Effector memory CD8-positive, alpha-beta T cell (primary cell): ENCODE measurements at regions not wholly inside any gene's neighbourhood (a gene's known extent, or its start where the extent isn't known, plus 50 kb on each side); places are given as distances from the start of the nearest gene placed in this dataset.
"Not testable (repeated sequence)": the region's sequence is repeated elsewhere in the genome, so short reads cannot be mapped to it uniquely, and the experiment has no call there.

ENCODE experiments used
- ATAC-seq: fragments of 150-1000 bp; cut with Tn5 transposase; replicated peaks from 2 replicates; pipeline ENCODE4 v1.10.0; 2021; ENCODE audit warnings: mild to moderate bottlenecking, moderate library complexity
- DNase-seq, 3 experiments: peaks; one replicate each; pipeline ENCODE4 v3.0.0; 2021
- H3K27ac Mint-ChIP-seq, 2 donors: one replicate each; pipeline ENCODE4 v1.8.0; 2022; ENCODE audit warnings: mild to moderate bottlenecking in 2 of 2, mixed read lengths in 2 of 2, moderate library complexity in 2 of 2
- H3K27me3 Mint-ChIP-seq, 2 donors: one replicate each; pipeline ENCODE4 v1.8.0; 2022; ENCODE audit warnings: mixed read lengths in 2 of 2
- H3K36me3 Mint-ChIP-seq: one replicate; pipeline ENCODE4 v1.8.0; 2022; ENCODE audit warnings: mild to moderate bottlenecking, moderate library complexity, mixed read lengths; ENCODE audit not compliant: insufficient read depth
- H3K4me1 Mint-ChIP-seq, 2 donors: one replicate each; pipeline ENCODE4 v1.8.0; 2022; ENCODE audit warnings: low read depth in 2 of 2, mixed read lengths in 2 of 2
- H3K4me3 Mint-ChIP-seq, 2 donors: one replicate each; pipeline ENCODE4 v1.8.0; 2022; ENCODE audit warnings: mild to moderate bottlenecking in 2 of 2, mixed read lengths in 2 of 2, moderate library complexity in 2 of 2
- H3K9me3 Mint-ChIP-seq, 2 donors: one replicate each; pipeline ENCODE4 v1.8.0; 2022; ENCODE audit warnings: mixed read lengths in 2 of 2

- ATAC-seq, result no peak
- Mint-ChIP-seq H3K4me3 (no peak overlapping the region), H3K36me3 (no peaks in the 10 kb centered on the region), H3K27ac (no peak overlapping the region), H3K4me1 (no peaks in the 10 kb centered on the region), H3K9me3 (no peaks in the 10 kb centered on the region), H3K27me3 (peaks cover 35 to 44% of the 10 kb centered on the region in 2 donors)
- no peak for DNase-seq
These were observed 106.7 kb upstream of the RREB1 start for GRCh38 chr6:7000825-7001777.

DNA sequence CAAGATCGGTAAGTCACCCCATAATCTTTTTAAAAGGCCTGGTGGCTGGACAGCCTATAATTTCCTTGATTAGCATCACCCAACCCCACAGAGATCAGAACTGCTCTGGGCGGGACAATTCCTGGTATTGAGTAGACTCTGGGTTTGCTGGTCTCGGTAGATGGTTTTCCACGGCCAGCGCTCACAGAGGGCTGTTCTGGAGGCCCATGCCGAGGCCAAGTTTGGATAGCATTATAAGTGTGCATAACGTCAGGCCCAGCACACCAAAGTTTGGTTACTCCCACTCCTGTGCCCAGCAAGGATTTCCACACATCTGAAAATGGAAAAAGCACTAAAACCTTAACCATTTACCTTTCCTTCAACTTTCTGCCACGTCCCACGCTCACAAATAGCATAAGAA, 104.7 kb upstream of the RREB1 start:
- Mint-ChIP-seq H3K9me3 (no peaks in the 10 kb centered on the region), H3K27me3 (peaks cover 32 to 46% of the 10 kb centered on the region in 2 donors)

DNA sequence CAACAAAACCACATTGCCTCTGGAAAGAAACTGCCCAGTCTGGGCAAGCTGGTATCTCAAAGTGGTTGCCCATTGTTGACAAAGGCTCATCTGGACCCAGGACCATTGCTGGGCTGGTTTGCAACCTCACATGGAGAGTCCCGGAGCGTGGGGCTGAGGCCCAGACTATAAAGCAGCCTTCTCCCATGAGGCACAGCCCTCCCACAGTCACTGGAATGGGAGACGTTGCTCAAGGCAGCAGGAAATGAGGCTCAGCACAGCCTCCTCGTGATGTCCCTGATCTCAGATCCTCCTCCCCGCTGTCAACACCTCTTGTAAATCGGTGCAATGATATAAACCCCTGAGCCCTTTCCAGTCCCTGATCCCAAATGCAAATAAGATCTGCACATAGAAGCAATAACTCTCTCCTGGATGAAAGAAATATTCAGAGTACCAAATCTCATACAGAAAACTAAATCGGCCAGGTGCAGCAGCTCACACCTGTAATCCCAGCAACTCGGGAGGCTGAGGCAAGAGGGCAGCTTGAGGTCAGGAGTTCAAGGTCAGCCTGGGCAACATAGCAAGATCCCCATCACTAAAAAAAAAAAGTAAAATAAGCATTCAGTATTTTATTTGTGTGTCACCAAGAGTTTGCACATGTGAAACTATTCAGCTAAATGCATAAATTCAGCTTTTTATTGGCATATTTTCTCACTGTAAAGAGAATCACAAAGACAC, 103.0 kb upstream of the RREB1 start:
- H3K36me3 Mint-ChIP-seq, result no peaks in the 10 kb centered on the region
- H3K27ac Mint-ChIP-seq, result no peak overlapping the region
- no peak overlapping the region for H3K4me3 Mint-ChIP-seq
- H3K9me3 Mint-ChIP-seq, result no peaks in the 10 kb centered on the region
- H3K27me3 Mint-ChIP-seq, result peaks cover 27 to 43% of the 10 kb centered on the region in 2 donors
- H3K4me1 Mint-ChIP-seq, result no peaks in the 10 kb centered on the region
- DNase-seq (no peak), ATAC-seq (no peak)

More for the DNA sequence above, 104.7 kb upstream of the RREB1 start:
- DNase-seq (no peak), ATAC-seq (no peak)
- H3K4me3 Mint-ChIP-seq, result no peak overlapping the region
- no peaks in the 10 kb centered on the region for H3K4me1 Mint-ChIP-seq
- H3K36me3 Mint-ChIP-seq, result no peaks in the 10 kb centered on the region
- H3K27ac Mint-ChIP-seq, result no peak overlapping the region

DNA sequence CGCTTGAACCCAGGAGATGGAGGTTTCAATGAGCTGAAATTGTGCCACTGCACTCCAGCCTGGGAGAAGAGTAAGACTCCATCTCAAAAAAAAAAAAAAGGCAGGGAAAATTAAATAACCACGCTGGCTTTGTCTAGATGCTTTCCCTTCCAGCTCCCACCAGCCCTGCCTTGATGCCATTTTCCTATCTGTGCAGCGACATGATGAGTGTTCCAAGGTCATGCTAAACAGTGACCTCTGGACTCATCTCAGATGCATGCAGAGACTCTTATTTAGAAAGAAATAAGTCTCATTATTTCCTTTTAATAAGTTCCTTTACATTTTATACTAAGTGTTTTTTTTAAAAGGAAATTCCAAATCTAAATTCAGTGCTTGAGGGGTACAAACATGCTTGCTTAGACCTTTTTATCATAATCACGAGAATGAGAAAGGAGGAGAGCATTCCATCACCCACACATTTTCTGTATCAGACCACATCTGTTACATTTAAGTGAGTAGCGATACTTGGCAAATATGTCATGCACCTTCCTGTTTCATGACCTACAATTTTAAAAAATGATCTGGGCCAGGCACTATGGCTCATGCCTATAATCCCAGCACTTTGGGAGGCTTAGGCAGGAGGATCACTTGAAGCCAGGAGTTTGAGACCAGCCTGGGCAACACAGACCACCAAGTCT, 101.1 kb upstream of the RREB1 start:
- DNase-seq, result no peak
- Mint-ChIP-seq H3K9me3 (no peaks in the 10 kb centered on the region), H3K4me1 (peaks cover 0 to 2% of the 10 kb centered on the region in 2 donors), H3K27ac (no peak overlapping the region), H3K36me3 (no peaks in the 10 kb centered on the region), H3K27me3 (peaks cover 31 to 43% of the 10 kb centered on the region in 2 donors), H3K4me3 (no peak overlapping the region)
- no peak for ATAC-seq

GRCh38 chr6:7008451-7008988, 99.2 kb upstream of the RREB1 start:
- ATAC-seq (no peak), DNase-seq (no peak)
- H3K9me3 Mint-ChIP-seq, result no peaks in the 10 kb centered on the region
- H3K27ac Mint-ChIP-seq, result no peak overlapping the region
- H3K4me3 Mint-ChIP-seq, result no peak overlapping the region
- peaks cover 0 to 2% of the 10 kb centered on the region in 2 donors for H3K4me1 Mint-ChIP-seq
- no peaks in the 10 kb centered on the region for H3K36me3 Mint-ChIP-seq
- H3K27me3 Mint-ChIP-seq, result peaks cover 15 to 39% of the 10 kb centered on the region in 2 donors

DNA sequence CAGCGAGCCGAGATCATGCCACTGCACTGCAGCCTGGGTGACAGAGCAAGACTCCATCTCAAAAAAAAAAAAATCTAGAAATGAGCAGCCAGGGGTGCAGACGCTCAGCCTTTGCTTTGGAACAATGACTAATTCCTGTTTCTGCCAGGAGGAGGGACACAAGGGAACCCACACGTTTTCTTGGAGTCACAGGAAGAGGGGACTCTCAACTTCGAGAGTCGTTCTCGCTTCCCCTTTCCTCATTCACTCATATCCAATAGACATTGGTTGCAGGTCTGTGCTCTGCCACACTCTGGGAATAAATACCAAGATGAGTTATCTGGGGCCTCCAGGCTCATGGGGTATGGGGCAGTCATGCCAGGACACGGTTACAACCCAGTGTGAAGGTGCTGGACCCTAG, 91.5 kb upstream of the RREB1 start:
- no peak overlapping the region for H3K27ac Mint-ChIP-seq
- ATAC-seq (no peak), DNase-seq (no peak)
- H3K27me3 Mint-ChIP-seq, result peaks cover 12 to 26% of the 10 kb centered on the region in 2 donors
- H3K36me3 Mint-ChIP-seq, result no peaks in the 10 kb centered on the region
- no peaks in the 10 kb centered on the region for H3K9me3 Mint-ChIP-seq
- no peak overlapping the region for H3K4me3 Mint-ChIP-seq
- H3K4me1 Mint-ChIP-seq, result peaks cover 0 to 2% of the 10 kb centered on the region in 2 donors

GRCh38 chr6:7021301-7021700, 86.5 kb upstream of the RREB1 start:
- peaks cover 21 to 36% of the 10 kb centered on the region in 2 donors for H3K27me3 Mint-ChIP-seq
- H3K4me1 Mint-ChIP-seq, result no peaks in the 10 kb centered on the region
- no peak for DNase-seq
- no peak overlapping the region for H3K27ac Mint-ChIP-seq
- H3K9me3 Mint-ChIP-seq, result no peaks in the 10 kb centered on the region
- no peaks in the 10 kb centered on the region for H3K36me3 Mint-ChIP-seq
- H3K4me3 Mint-ChIP-seq, result no peak overlapping the region
- ATAC-seq, result no peak

DNA sequence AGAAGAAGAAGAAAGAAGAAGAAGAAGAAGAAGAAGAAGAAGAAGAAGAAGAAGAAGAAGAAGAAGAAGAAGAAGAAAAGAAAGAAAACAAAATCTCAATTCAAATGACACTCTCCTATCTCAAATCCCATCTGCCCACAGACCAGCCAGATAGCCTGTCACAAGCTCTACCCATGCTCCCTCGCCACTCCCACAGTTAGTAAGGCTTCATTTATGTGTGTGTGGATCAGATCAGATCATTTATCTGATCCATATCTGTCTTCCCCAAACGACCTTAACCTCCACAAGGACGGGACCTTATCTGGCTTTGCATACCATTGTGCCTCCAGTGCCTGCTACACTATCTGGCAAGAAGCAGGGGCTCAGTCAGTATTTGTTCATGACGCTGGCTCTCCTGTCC, 81.9 kb upstream of the RREB1 start:
- Mint-ChIP-seq H3K4me3 (no peak overlapping the region), H3K27me3 (peaks cover 29 to 63% of the 10 kb centered on the region in 2 donors), H3K27ac (peak overlapping the region in 1 of 2 donors; percentile 16), H3K36me3 (peaks cover 2% of the 10 kb centered on the region), H3K9me3 (no peaks in the 10 kb centered on the region), H3K4me1 (no peaks in the 10 kb centered on the region)
- ATAC-seq (no peak), DNase-seq (no peak)

DNA sequence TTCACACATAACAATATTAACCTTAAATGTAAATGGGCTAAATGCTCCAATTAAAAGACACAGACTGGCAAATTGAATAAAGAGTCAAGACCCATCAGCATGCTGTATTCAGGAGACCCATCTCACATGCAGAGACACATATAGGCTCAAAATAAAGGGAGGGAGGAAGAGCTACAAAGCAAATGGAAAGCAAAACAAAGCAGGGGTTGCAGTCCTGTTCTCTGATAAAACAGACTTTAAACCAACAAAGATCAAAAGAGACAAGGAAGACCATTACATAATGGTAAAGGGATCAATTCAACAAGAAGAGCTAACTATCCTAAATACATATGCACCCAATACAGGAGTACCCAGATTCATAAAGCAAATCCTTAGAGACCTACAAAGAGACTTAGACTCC, 78.8 kb upstream of the RREB1 start:
- H3K9me3 Mint-ChIP-seq, DNase-seq, H3K27ac Mint-ChIP-seq, H3K4me3 Mint-ChIP-seq, H3K4me1 Mint-ChIP-seq, H3K36me3 Mint-ChIP-seq, ATAC-seq: not testable (repeated sequence)
- peaks cover 24 to 48% of the 10 kb centered on the region in 2 donors for H3K27me3 Mint-ChIP-seq

DNA sequence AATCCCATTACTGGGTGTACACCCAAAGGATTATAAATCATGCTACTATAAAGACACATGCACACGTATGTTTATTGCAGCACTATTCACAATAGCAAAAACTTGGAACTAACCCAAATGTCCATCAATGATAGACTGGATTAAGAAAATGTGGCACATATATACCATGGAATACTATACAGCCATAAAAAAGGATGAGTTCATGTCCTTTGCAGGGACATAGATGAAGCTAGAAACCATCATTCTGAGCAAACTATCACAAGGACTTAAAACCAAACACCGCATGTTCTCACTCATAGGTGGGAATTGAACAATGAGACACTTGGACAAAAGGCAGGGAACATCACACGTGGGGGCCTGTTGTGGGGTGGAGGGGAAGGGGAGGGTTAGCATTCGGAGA, 76.8 kb upstream of the RREB1 start:
- H3K27me3 Mint-ChIP-seq, result peaks cover 17 to 38% of the 10 kb centered on the region in 2 donors
- not testable (repeated sequence) for H3K27ac Mint-ChIP-seq, H3K9me3 Mint-ChIP-seq, ATAC-seq, DNase-seq, H3K4me1 Mint-ChIP-seq, H3K4me3 Mint-ChIP-seq, H3K36me3 Mint-ChIP-seq

GRCh38 chr6:7033202-7033601, 74.6 kb upstream of the RREB1 start:
- Mint-ChIP-seq H3K36me3 (no peaks in the 10 kb centered on the region), H3K4me3 (no peak overlapping the region)

GRCh38 chr6:7034055-7034454, 73.7 kb upstream of the RREB1 start:
- no peaks in the 10 kb centered on the region for H3K9me3 Mint-ChIP-seq
- no peak overlapping the region for H3K27ac Mint-ChIP-seq
- H3K4me3 Mint-ChIP-seq, result no peak overlapping the region
- H3K27me3 Mint-ChIP-seq, result peaks cover 14 to 15% of the 10 kb centered on the region in 2 donors
- H3K4me1 Mint-ChIP-seq, result no peaks in the 10 kb centered on the region
- ATAC-seq (no peak), DNase-seq (no peak)
- H3K36me3 Mint-ChIP-seq, result no peaks in the 10 kb centered on the region

More at GRCh38 chr6:7033202-7033601, 74.6 kb upstream of the RREB1 start:
- ATAC-seq (no peak), DNase-seq (no peak)
- Mint-ChIP-seq H3K9me3 (no peaks in the 10 kb centered on the region), H3K27me3 (peaks cover 15 to 17% of the 10 kb centered on the region in 2 donors), H3K4me1 (no peaks in the 10 kb centered on the region), H3K27ac (no peak overlapping the region)

DNA sequence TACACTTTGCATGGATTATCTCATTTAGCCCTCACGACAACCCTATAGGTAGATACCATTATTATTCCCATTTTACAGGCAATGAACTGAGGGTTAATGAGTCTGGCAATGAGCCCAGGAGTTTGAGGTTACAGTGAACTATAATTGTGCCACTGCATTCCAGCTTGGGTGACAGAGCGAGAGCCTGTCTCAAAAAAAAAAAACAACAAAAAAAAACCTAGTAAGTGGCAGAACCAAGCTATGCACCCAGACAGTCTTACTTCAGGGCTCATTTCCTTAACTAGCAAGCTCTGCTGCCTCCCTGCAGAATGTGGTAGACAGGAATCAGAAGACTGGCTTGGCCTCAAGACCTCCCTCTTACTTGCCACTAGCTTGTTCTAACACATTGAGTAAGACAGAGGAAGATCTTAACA, 71.9 kb upstream of the RREB1 start:
- no peak overlapping the region for H3K27ac Mint-ChIP-seq
- no peak overlapping the region for H3K4me3 Mint-ChIP-seq
- H3K4me1 Mint-ChIP-seq, result no peaks in the 10 kb centered on the region
- no peaks in the 10 kb centered on the region for H3K36me3 Mint-ChIP-seq
- H3K9me3 Mint-ChIP-seq, result no peaks in the 10 kb centered on the region
- ATAC-seq, result no peak
- DNase-seq, result no peak
- peaks cover 0 to 6% of the 10 kb centered on the region in 2 donors for H3K27me3 Mint-ChIP-seq
